ENCODE measurements at regions not wholly inside any gene's neighbourhood (a gene's known extent, or its start where the extent isn't known, plus 50 kb on each side); places are given as distances from the start of the nearest gene placed in this dataset.

GRCh38 chr10:3263747-3264146, 91.2 kb upstream of the PITRM1 start:
- TF ChIP-seq, protein P1, sequence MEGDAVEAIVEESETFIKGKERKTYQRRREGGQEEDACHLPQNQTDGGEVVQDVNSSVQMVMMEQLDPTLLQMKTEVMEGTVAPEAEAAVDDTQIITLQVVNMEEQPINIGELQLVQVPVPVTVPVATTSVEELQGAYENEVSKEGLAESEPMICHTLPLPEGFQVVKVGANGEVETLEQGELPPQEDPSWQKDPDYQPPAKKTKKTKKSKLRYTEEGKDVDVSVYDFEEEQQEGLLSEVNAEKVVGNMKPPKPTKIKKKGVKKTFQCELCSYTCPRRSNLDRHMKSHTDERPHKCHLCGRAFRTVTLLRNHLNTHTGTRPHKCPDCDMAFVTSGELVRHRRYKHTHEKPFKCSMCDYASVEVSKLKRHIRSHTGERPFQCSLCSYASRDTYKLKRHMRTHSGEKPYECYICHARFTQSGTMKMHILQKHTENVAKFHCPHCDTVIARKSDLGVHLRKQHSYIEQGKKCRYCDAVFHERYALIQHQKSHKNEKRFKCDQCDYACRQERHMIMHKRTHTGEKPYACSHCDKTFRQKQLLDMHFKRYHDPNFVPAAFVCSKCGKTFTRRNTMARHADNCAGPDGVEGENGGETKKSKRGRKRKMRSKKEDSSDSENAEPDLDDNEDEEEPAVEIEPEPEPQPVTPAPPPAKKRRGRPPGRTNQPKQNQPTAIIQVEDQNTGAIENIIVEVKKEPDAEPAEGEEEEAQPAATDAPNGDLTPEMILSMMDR (IDR thresholded peaks at IDR 0.05; ENCODE audit: control insufficient read depth, insufficient read depth, low read depth, low read length, missing control alignments): no peak
- DNase-seq (ENCODE audit: low read depth): no peak
- no peak overlapping the region for H3K4me3 ChIP-seq (ENCODE audit: control insufficient read depth, low read depth, low read length)

GRCh38 chr10:3263082-3263481, 90.5 kb upstream of the PITRM1 start:
- DNase-seq (ENCODE audit: low read depth): no peak
- TF ChIP-seq, protein P1 (IDR thresholded peaks at IDR 0.05; ENCODE audit: control insufficient read depth, insufficient read depth, low read depth, low read length, missing control alignments): no peak
- H3K4me3 ChIP-seq (ENCODE audit: control insufficient read depth, low read depth, low read length): no peak overlapping the region

- TF ChIP-seq, protein P1 (IDR thresholded peaks at IDR 0.05; ENCODE audit: control insufficient read depth, insufficient read depth, low read depth, low read length, missing control alignments): no peak
- no peak for DNase-seq (ENCODE audit: low read depth)
These were observed 89.3 kb upstream of the PITRM1 start for GRCh38 chr10:3261921-3262320.

GRCh38 chr10:3260066-3260834, 87.7 kb upstream of the PITRM1 start:
- no peak for DNase-seq (ENCODE audit: low read depth)
- H3K4me3 ChIP-seq (ENCODE audit: control insufficient read depth, low read depth, low read length): no peak overlapping the region
- TF ChIP-seq, protein P1 (IDR thresholded peaks at IDR 0.05; ENCODE audit: control insufficient read depth, insufficient read depth, low read depth, low read length, missing control alignments): no peak

More at GRCh38 chr10:3261921-3262320, 89.3 kb upstream of the PITRM1 start:
- H3K4me3 ChIP-seq (ENCODE audit: control insufficient read depth, low read depth, low read length): no peak overlapping the region

DNA sequence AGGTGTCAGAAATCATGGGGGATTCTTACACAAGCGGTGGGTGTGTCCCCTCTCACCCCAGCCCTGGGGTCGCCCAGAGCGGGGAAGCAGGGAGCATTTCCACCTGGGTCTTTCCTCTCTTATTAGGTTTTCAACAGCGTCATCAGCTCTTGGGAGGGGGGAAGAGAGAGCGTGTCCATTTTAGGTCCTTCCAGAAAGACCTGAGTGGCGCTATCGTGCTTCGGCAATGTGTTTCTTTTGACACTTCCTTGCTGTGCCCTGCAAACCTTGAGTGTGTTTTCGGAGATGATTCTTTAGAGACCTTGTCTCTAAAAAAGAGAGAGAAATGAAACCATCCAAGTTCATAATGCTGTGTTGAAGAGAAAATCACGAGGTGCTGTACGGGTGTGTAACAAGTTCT, 86.9 kb upstream of the PITRM1 start:
- no peak overlapping the region for H3K4me3 ChIP-seq (ENCODE audit: control insufficient read depth, low read depth, low read length)
- no peak for DNase-seq (ENCODE audit: low read depth)
- TF ChIP-seq, protein P1 (IDR thresholded peaks at IDR 0.05; ENCODE audit: control insufficient read depth, insufficient read depth, low read depth, low read length, missing control alignments): no peak

GRCh38 chr10:3258394-3258793, 85.8 kb upstream of the PITRM1 start:
- no peak overlapping the region for H3K4me3 ChIP-seq (ENCODE audit: control insufficient read depth, low read depth, low read length)
- no peak for DNase-seq (ENCODE audit: low read depth)
- TF ChIP-seq, protein P1 (IDR thresholded peaks at IDR 0.05; ENCODE audit: control insufficient read depth, insufficient read depth, low read depth, low read length, missing control alignments): no peak
